ENCODE measurements at regions not wholly inside any gene's neighbourhood (a gene's known extent, or its start where the extent isn't known, plus 50 kb on each side); places are given as distances from the start of the nearest gene placed in this dataset.
A peak's percentile ranks its signal among the peaks of the same experiment; 100 is the strongest.
"Not testable (repeated sequence)": the region's sequence is repeated elsewhere in the genome, so short reads cannot be mapped to it uniquely, and the experiment has no call there.

DNA sequence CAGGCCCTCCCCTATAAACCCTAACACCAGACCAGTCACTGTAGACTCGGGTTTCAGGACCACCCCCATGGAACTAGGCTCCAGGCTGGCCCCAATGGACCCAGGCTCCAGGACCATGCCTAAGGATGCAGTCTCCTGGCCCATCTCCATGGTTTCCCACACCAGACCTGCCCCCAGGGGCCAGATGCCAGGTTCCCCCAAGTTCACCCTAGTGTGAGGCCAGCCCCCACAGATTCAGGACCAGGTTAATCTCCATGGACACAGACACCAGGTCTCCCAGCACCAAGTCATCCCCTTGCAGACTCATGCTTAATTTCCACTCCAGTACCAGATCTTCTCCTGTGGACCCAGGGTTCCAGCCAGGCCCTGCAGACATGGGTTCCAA lies 103.8 kb upstream of the LANCL2 start:
- peak in 1 of 2 donors; percentile 67 for DNase-seq (ENCODE audit: low spot score in 2 of 2)
- intact Hi-C loops (cut with DNase I; ENCODE audit: low total_unique reads) = no loop called here
- no peak overlapping the region for H3K4me3 ChIP-seq (ENCODE audit: low read depth, poor library complexity, severe bottlenecking)
- TF ChIP-seq, protein P1, sequence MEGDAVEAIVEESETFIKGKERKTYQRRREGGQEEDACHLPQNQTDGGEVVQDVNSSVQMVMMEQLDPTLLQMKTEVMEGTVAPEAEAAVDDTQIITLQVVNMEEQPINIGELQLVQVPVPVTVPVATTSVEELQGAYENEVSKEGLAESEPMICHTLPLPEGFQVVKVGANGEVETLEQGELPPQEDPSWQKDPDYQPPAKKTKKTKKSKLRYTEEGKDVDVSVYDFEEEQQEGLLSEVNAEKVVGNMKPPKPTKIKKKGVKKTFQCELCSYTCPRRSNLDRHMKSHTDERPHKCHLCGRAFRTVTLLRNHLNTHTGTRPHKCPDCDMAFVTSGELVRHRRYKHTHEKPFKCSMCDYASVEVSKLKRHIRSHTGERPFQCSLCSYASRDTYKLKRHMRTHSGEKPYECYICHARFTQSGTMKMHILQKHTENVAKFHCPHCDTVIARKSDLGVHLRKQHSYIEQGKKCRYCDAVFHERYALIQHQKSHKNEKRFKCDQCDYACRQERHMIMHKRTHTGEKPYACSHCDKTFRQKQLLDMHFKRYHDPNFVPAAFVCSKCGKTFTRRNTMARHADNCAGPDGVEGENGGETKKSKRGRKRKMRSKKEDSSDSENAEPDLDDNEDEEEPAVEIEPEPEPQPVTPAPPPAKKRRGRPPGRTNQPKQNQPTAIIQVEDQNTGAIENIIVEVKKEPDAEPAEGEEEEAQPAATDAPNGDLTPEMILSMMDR (IDR thresholded peaks at IDR 0.05) = no peak
- no peak for TF ChIP-seq POLR2A (IDR thresholded peaks at IDR 0.05)
- 87% methylated on average over 1 of the region's 1 CpG for WGBS, 2 donors

DNA sequence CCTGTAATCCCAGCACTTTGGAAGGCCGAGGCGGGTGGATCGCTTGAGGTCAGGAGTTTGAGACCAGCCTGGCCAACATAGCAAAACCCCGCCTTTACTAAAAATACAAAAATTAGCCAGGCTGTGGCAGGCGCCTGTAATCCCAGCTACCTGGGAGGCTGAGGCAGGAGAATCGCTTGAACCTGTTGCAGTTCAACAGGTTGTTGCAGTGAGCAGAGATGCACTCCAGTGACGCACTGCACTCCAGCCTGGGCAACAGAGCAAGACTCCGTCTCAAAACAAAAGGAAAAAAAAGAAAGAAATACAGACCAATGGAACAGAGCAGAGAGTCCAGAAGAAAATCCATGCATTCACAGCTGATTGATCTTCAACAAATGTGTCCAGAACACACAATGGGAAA lies 99.8 kb upstream of the LANCL2 start:
- H3K4me3 ChIP-seq (ENCODE audit: low read depth, poor library complexity, severe bottlenecking); intact Hi-C loops (cut with DNase I; ENCODE audit: low total_unique reads): not testable (repeated sequence)
- WGBS, 2 donors = 88 to 89% methylated on average over 8 of the region's 8 CpGs
- DNase-seq (ENCODE audit: low spot score in 2 of 2) = peak in 1 of 2 donors; percentile 46

DNA sequence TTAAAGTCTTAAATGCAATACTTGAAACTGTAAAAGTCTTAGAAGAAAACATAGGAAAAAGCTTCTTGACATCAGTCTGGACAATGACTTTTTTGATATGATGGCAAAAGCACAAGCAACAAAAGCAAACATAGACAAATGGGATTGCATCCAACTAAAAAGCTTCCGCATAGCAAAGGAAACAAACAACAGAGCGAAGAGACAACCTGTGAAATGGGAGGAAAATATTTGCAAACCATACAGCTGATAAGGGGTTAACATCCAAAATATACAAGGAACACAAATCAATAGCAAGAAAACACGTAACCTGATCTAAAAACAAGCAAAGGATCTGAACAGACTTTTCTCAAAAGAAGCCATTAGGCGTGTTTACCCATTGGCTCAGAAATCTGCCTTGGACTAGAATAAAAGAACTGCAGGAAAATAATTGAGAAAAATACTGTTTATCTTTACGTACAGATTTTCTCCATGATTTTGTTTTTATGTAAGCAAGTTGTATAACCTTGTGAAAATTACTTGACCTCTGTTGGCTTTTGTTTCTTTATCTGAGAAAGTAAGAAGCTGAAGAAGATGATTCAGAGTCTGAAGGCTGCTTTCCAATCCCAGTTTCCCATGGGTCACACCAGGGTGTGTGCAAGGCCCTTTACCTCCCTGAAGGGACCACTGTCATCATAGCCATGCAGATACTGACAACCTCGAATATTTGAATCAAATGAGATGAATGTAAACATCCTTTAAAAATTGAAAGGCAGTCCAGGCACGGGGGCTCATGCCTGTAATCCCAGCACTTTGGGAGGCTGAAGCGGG lies 99.1 kb upstream of the LANCL2 start:
- intact Hi-C loops (cut with DNase I; ENCODE audit: low total_unique reads) = no loop called here
- no peak overlapping the region for H3K4me3 ChIP-seq (ENCODE audit: low read depth, poor library complexity, severe bottlenecking)
- peak in 1 of 2 donors; percentile 14 for DNase-seq (ENCODE audit: low spot score in 2 of 2)
- TF ChIP-seq, protein P1 (IDR thresholded peaks at IDR 0.05) = no peak
- TF ChIP-seq POLR2A (IDR thresholded peaks at IDR 0.05) = no peak
- 69 to 76% methylated on average over 8 of the region's 8 CpGs for WGBS, 2 donors

DNA sequence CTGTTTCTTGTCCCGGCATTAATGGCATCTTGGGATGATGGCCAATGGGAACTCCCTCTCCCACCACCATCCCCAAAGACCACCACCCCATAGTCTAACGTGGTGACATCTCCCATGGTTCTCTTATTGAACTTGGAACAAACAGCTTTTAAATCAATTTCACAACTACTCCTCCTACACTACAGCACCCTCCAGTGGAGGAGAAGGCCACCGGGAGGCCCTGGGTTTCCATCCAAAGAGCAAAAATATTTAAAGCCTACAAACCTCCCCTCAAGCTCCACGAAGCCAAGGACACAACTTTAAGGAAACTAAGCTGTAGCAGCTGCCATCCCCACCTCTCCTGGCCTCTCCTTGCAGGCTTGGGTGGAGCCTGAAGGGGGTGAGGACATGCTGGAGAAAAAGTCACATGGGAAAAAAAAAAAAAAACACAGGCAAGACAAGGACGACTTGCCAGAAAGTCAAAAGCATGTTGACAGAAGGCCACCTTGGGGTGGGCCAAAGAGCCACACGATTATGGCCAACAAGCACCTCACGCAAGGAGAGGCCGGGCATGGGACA lies 94.0 kb upstream of the LANCL2 start:
- H3K4me3 ChIP-seq (ENCODE audit: low read depth, poor library complexity, severe bottlenecking) = no peak overlapping the region
- intact Hi-C loops (cut with DNase I; ENCODE audit: low total_unique reads) = no loop called here
- 72 to 73% methylated on average over 8 of the region's 8 CpGs for WGBS, 2 donors
- no peak for TF ChIP-seq POLR2A (IDR thresholded peaks at IDR 0.05)
- TF ChIP-seq, protein P1 (IDR thresholded peaks at IDR 0.05) = no peak
- DNase-seq (ENCODE audit: low spot score in 2 of 2) = no peak

DNA sequence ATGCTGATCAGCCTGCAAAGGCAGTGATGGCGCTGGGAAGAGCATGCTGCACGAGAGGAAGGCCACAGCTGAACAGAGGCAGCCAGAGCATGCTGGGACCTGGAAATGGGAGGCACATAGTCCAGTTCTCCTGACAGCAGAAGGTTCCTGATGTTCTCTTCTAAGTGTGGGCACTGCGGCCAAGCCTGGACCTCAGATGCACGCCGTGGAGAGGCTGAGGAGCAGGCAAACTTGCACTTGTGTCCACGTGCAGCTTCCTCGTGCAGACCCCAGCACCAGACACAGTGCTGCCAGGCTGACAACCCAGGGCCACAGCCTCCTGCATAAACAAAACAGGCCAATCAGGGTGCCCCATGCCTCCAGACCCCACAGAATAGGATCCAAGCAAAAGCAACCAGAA lies 93.5 kb upstream of the LANCL2 start:
- intact Hi-C loops (cut with DNase I; ENCODE audit: low total_unique reads) = no loop called here
- peak in 1 of 2 donors; percentile 70 for DNase-seq (ENCODE audit: low spot score in 2 of 2)
- H3K4me3 ChIP-seq (ENCODE audit: low read depth, poor library complexity, severe bottlenecking) = no peak overlapping the region
- WGBS, 2 donors = 82 to 84% methylated on average over 7 of the region's 7 CpGs
- TF ChIP-seq POLR2A (IDR thresholded peaks at IDR 0.05) = no peak
- TF ChIP-seq, protein P1 (IDR thresholded peaks at IDR 0.05) = no peak

DNA sequence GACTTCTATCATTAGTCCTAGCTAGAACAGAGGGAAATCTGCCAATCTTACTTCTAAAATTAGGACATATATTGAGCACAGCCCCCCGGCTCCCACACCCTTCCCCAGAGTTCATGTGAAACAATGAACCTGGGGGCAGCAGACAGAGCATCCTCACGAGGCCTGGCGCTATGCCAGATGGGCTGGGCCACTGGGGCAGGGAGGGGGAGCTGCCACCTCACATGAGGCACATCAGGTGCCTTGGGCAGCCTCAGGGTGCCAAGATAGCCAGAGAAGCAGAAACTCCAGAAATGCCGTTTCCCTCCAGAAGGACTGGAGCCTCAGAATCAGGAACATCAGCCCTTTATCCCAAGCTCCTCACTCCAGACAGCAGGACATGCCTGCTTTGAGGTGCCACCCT lies 92.8 kb upstream of the LANCL2 start:
- intact Hi-C loops (cut with DNase I; ENCODE audit: low total_unique reads) = no loop called here
- DNase-seq (ENCODE audit: low spot score in 2 of 2) = peak in 1 of 2 donors; percentile 69
- TF ChIP-seq, protein P1 (IDR thresholded peaks at IDR 0.05) = no peak
- TF ChIP-seq POLR2A (IDR thresholded peaks at IDR 0.05) = no peak
- 30 to 50% methylated on average over 4 of the region's 4 CpGs for WGBS, 2 donors
- H3K4me3 ChIP-seq (ENCODE audit: low read depth, poor library complexity, severe bottlenecking) = no peak overlapping the region
